ENCODE measurements at regions not wholly inside any gene's neighbourhood (a gene's known extent, or its start where the extent isn't known, plus 50 kb on each side); places are given as distances from the start of the nearest gene placed in this dataset.
A peak's percentile ranks its signal among the peaks of the same experiment; 100 is the strongest.

GRCh38 chr18:21991081-21991534 is 178.3 kb upstream of the GATA6 start (continued):
- TF ChIP-seq PATZ1 (CRISPR knock-in tag; IDR thresholded peaks at IDR 0.05) = peak; percentile 54; the same call in 1 of the 2 replicates
- TF ChIP-seq HDAC2 (CRISPR knock-in tag; IDR thresholded peaks at IDR 0.05) = peak; percentile 75
- no peak for TF ChIP-seq PHF8 (CRISPR knock-in tag; IDR thresholded peaks at IDR 0.05)
- TF ChIP-seq HDAC1 (CRISPR knock-in tag; IDR thresholded peaks at IDR 0.05) = 0 out of 2 replicates have a peak, but pooled peaks have one; percentile 39
- TF ChIP-seq RBM39 (IDR thresholded peaks at IDR 0.05; ENCODE audit: low read depth, low read length, poor library complexity, severe bottlenecking) = no peak
- 0 out of 2 replicates have a peak, but pooled peaks have one; percentile 28 for TF ChIP-seq ZNF331 (CRISPR knock-in tag; IDR thresholded peaks at IDR 0.05)
- TF ChIP-seq ZNF280D (CRISPR knock-in tag; IDR thresholded peaks at IDR 0.05) = no peak
- no peak for TF ChIP-seq ZHX1 (CRISPR knock-in tag; IDR thresholded peaks at IDR 0.05; ENCODE audit: low read depth)
- TF ChIP-seq MTERF4 (CRISPR knock-in tag; IDR thresholded peaks at IDR 0.05) = no peak
- no peak for TF ChIP-seq ETV5 (CRISPR knock-in tag; IDR thresholded peaks at IDR 0.05; ENCODE audit: borderline replicate concordance)
- no peak for TF ChIP-seq CREB1 (IDR thresholded peaks at IDR 0.05)
- TF ChIP-seq CREB1 (CRISPR knock-in tag; IDR thresholded peaks at IDR 0.05) = no peak
- no peak for TF ChIP-seq JDP2 (CRISPR knock-in tag; IDR thresholded peaks at IDR 0.05; ENCODE audit: borderline replicate concordance)
- TF ChIP-seq IRF9 (CRISPR knock-in tag; IDR thresholded peaks at IDR 0.05; ENCODE audit: borderline replicate concordance) = no peak
- TF ChIP-seq PHF5A (CRISPR knock-in tag; IDR thresholded peaks at IDR 0.05; ENCODE audit: low read depth, unreplicated experiment) = no peak
- no peak for TF ChIP-seq SMYD3 (CRISPR knock-in tag; IDR thresholded peaks at IDR 0.05)
- no peak for TF ChIP-seq ZNF788 (CRISPR knock-in tag; IDR thresholded peaks at IDR 0.05; ENCODE audit: borderline replicate concordance)
- TF ChIP-seq FOXC1 (CRISPR knock-in tag; IDR thresholded peaks at IDR 0.05; ENCODE audit: borderline replicate concordance) = no peak
- TF ChIP-seq CHD4 (IDR thresholded peaks at IDR 0.05; ENCODE audit: borderline replicate concordance, low read length) = no peak
